A549 (cell line): ENCODE measurements at regions not wholly inside any gene's neighbourhood (a gene's known extent, or its start where the extent isn't known, plus 50 kb on each side); places are given as distances from the start of the nearest gene placed in this dataset.

Source experiments
- ATAC-seq, 2 experiments: fragments of 200-7000 bp in 1 of 2; fragments of >200 bp in 1 of 2; cut with Nextera tagmentation in 1 of 2; cut with Tn5 transposase in 1 of 2; 3 replicates each; pipeline versions ENCODE4 v1.8.0 to v1.9.1; 2018 to 2020; ENCODE audit warnings: mild to moderate bottlenecking in 1 of 2, moderate library complexity in 1 of 2
- CTCF ChIA-PET: fragments of 300-600 bp; sonication (Branson Sonifier 250); formaldehyde crosslinking; extraction: SDS; loops from one replicate; lab custom pipeline; 2021; ENCODE audit warnings: antibody characterized with exemption, inconsistent platforms; lab: Yijun Ruan, JAX
- POLR2A ChIA-PET: fragments of 350-600 bp; formaldehyde crosslinking; extraction: SDS; loops from one replicate; lab custom pipeline; 2021; ENCODE audit warnings: antibody characterized with exemption, inconsistent platforms; lab: Yijun Ruan, JAX
- DNase-seq, 2 experiments: peaks; one replicate each; pipeline versions ENCODE4 v3.0.0 to v3.0.0-alpha.2; 2011 to 2016; ENCODE audit warnings: low read depth in 1 of 2, low spot score in 1 of 2
- FAIRE-seq: peaks from 2 replicates; lab custom pipeline; 2011; peaks lifted over from hg19 to GRCh38; lab: Jason Lieb, UNC
- H3K27ac ChIP-seq, 2 experiments: fragments of >200 bp; sonication (Bioruptor Twin); formaldehyde crosslinking; 3 replicates each; pipeline ENCODE4 v1.5.1; 2016 to 2017
- H3K4me1 ChIP-seq: fragments of >200 bp; sonication (Bioruptor Twin); formaldehyde crosslinking; 3 replicates; pipeline ENCODE4 v1.6.1; 2016
- H3K4me2 ChIP-seq: fragments of >200 bp; sonication (Bioruptor Twin); formaldehyde crosslinking; 3 replicates; pipeline ENCODE4 v1.6.1; 2016
- H3K4me3 ChIP-seq: fragments of >200 bp; sonication (Bioruptor Twin); formaldehyde crosslinking; 3 replicates; pipeline ENCODE4 v1.5.1; 2016
- H3K9me3 ChIP-seq: fragments of >200 bp; sonication (Bioruptor Twin); formaldehyde crosslinking; 3 replicates; pipeline ENCODE4 v1.6.1; 2016
- CEBPB ChIP-seq, 2 experiments: fragments of >200 bp in 1 of 2; sonication (Bioruptor Twin) in 1 of 2; formaldehyde crosslinking in 1 of 2; IDR thresholded peaks; 2 replicates each; pipeline ENCODE4 v1.6.1; 2012 to 2016
- CHD2 ChIP-seq: fragments of 150-350 bp; IDR thresholded peaks from 2 replicates; pipeline ENCODE4 v1.6.1; 2014; ENCODE audit warnings: low read length; ENCODE audit not compliant: partially characterized antibody
- EHMT2 ChIP-seq: fragments of 200-600 bp; sonication (generic); IDR thresholded peaks from 2 replicates; pipeline ENCODE4 v1.6.1; 2016; ENCODE audit warnings: antibody characterized with exemption, low read depth, mild to moderate bottlenecking, moderate library complexity
- EP300 ChIP-seq, 2 experiments: fragments of >200 bp; sonication (Bioruptor Twin); formaldehyde crosslinking; IDR thresholded peaks; 2 replicates in 1 of 2; 3 replicates in 1 of 2; pipeline ENCODE4 v1.6.1; 2016 to 2017
- ESRRA ChIP-seq: fragments of 150-350 bp; IDR thresholded peaks from 2 replicates; pipeline ENCODE4 v1.6.1; 2014; ENCODE audit warnings: mild to moderate bottlenecking, low read length, borderline replicate concordance
- FOSB ChIP-seq: fragments of 250-450 bp; sonication (Bioruptor Pico); IDR thresholded peaks from 2 replicates; pipeline ENCODE4 v1.5.0; 2020; ENCODE audit warnings: mild to moderate bottlenecking, moderate library complexity
- FOXS1 ChIP-seq: fragments of 250-450 bp; sonication (Bioruptor Pico); IDR thresholded peaks from 2 replicates; pipeline ENCODE4 v1.5.0; 2020; ENCODE audit warnings: mild to moderate bottlenecking, moderate library complexity
- GATA3 ChIP-seq: IDR thresholded peaks from 2 replicates; pipeline ENCODE4 v1.6.1; 2012; ENCODE audit warnings: borderline replicate concordance
- HOXB13 ChIP-seq: fragments of 250-450 bp; sonication (Bioruptor Pico); IDR thresholded peaks from 2 replicates; pipeline ENCODE4 v1.5.0; 2020; ENCODE audit warnings: low read depth, mild to moderate bottlenecking, moderate library complexity
- MAFK ChIP-seq: fragments of 450-650 bp; IDR thresholded peaks from 2 replicates; pipeline ENCODE4 v1.6.1; 2014; ENCODE audit not compliant: partially characterized antibody
- MAZ ChIP-seq: fragments of 150-350 bp; IDR thresholded peaks from 2 replicates; pipeline ENCODE4 v1.6.1; 2014; ENCODE audit warnings: antibody characterized with exemption, low read depth, low read length, borderline replicate concordance
- NR3C1 ChIP-seq: fragments of >200 bp; sonication (Bioruptor Twin); formaldehyde crosslinking; IDR thresholded peaks from 3 replicates; pipeline ENCODE4 v1.6.1; 2017
- PHF8 ChIP-seq: fragments of 200-600 bp; sonication (generic); IDR thresholded peaks from 2 replicates; pipeline ENCODE4 v1.6.1; 2016; ENCODE audit warnings: low read depth, mild to moderate bottlenecking, antibody characterized with exemption, moderate library complexity, borderline replicate concordance
- RARB ChIP-seq: fragments of 250-450 bp; sonication (Bioruptor Pico); IDR thresholded peaks from 2 replicates; pipeline ENCODE4 v1.8.0; 2021; ENCODE audit warnings: mild to moderate bottlenecking, moderate library complexity
- RCOR1 ChIP-seq: fragments of 150-350 bp; IDR thresholded peaks from 2 replicates; pipeline ENCODE4 v1.6.1; 2014; ENCODE audit warnings: antibody characterized with exemption, low read length, low read depth
- RFX5 ChIP-seq: fragments of 450-650 bp; IDR thresholded peaks from 2 replicates; pipeline ENCODE4 v1.7.1; 2014; ENCODE audit warnings: antibody characterized with exemption, mild to moderate bottlenecking, moderate library complexity
- SMC3 ChIP-seq: fragments of >200 bp; sonication (Bioruptor Twin); formaldehyde crosslinking; IDR thresholded peaks from 3 replicates; pipeline ENCODE4 v1.6.1; 2018; ENCODE audit warnings: inconsistent platforms
- SREBF2 ChIP-seq: fragments of 450-650 bp; IDR thresholded peaks from 2 replicates; pipeline ENCODE4 v1.6.1; 2014; ENCODE audit warnings: mild to moderate bottlenecking, moderate library complexity
- TP53 ChIP-seq: fragments of 250-450 bp; sonication (Bioruptor Pico); IDR thresholded peaks from 2 replicates; pipeline ENCODE4 v1.5.0; 2021; ENCODE audit warnings: mild to moderate bottlenecking, moderate library complexity
- ZC3H11A ChIP-seq: fragments of 450-650 bp; IDR thresholded peaks from 2 replicates; pipeline ENCODE4 v1.6.1; 2014; ENCODE audit warnings: antibody characterized with exemption, mild to moderate bottlenecking
- ZFP36 ChIP-seq: fragments of 450-650 bp; IDR thresholded peaks from 2 replicates; pipeline ENCODE4 v1.6.1; 2014; ENCODE audit warnings: borderline replicate concordance; ENCODE audit not compliant: partially characterized antibody
- WGBS: methylation state at CpG from one replicate; pipeline ENCODE4 v1.1.6; 2017; ENCODE audit errors: missing lambda C conversion rate; 5-methylcytosine and 5-hydroxymethylcytosine counted together
- TF ChIP-seq, protein P1 (sequence below): IDR thresholded peaks from 2 replicates; pipeline ENCODE4 v1.6.1; 2012
- TF ChIP-seq, protein P2 (sequence below): fragments of >200 bp; sonication (Bioruptor Twin); formaldehyde crosslinking; IDR thresholded peaks from 3 replicates; pipeline ENCODE4 v1.5.1; 2016
- TF ChIP-seq, protein P3 (sequence below): fragments of >200 bp; sonication (Bioruptor Twin); formaldehyde crosslinking; IDR thresholded peaks from 3 replicates; pipeline ENCODE4 v1.6.1; 2016
- TF ChIP-seq, protein P4 (sequence below): IDR thresholded peaks from 2 replicates; pipeline ENCODE4 v1.6.1; 2012; ENCODE audit warnings: low read depth, borderline replicate concordance
- TF ChIP-seq, protein P5 (sequence below): fragments of 450-650 bp; IDR thresholded peaks from 2 replicates; pipeline ENCODE4 v1.6.1; 2014; ENCODE audit warnings: antibody characterized with exemption
- TF ChIP-seq, protein P6 (sequence below): fragments of 250-450 bp; sonication (Bioruptor Pico); IDR thresholded peaks from 2 replicates; pipeline ENCODE4 v1.5.0; 2021; ENCODE audit warnings: mild to moderate bottlenecking, moderate library complexity, borderline replicate concordance
- TF ChIP-seq, protein P7 (sequence below): IDR thresholded peaks from 2 replicates; pipeline ENCODE4 v1.6.1; 2012

DNA sequence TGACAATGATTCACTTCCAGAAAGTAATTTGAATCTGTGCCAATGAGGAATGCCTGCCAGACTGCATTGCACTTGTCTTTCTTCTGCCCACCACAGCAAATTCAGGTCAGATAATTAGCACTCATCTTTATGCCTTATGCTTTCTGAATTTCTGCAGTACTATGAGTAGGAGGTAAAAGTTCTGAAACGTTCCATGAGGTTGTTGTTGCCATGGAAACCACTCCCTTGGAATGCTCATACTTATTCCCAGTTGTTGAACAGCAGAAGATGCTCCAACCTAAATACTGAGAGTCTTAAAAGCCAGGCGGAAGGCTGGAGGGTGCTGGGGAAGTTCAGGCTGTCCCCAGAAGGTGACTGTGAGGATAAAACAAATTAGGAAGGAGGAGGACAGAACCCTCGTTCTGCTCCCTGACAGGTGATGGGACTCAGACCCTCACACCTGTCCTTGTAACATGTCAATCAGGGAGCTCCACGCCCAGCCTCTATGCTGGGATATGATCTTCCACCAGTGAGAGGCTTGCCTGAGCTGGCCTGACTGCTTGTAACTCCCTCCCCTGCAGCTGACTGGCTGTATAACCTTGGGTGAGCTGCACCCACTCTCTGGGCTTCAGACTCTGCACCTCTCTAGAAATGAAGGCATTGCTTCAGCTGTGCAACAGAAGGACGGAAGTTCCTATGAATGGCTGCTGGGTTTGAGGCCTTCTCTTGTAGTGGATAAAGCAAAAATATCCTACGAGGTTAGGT is 554.3 kb upstream of the MGMT start:
- ATAC-seq (no peak), FAIRE-seq (no peak), DNase-seq (no peak)
- WGBS = 17% methylated on average over 6 of the region's 6 CpGs
- H3K4me3 ChIP-seq = no peak overlapping the region
- no peak overlapping the region for H3K4me2 ChIP-seq
- no peak overlapping the region for H3K27ac ChIP-seq
- no peaks in the 10 kb centered on the region for H3K9me3 ChIP-seq
- CTCF ChIA-PET = no interaction called here
- TF ChIP-seq SMC3 (no peak), RARB (no peak), RCOR1 (no peak), SREBF2 (no peak), RFX5 (no peak), GATA3 (no peak), CHD2 (no peak), MAZ (no peak), EHMT2 (no peak), PHF8 (no peak), FOSB (CRISPR knock-in tag) (no peak), FOXS1 (CRISPR knock-in tag) (no peak), ESRRA (no peak)
- TF ChIP-seq, protein P1, sequence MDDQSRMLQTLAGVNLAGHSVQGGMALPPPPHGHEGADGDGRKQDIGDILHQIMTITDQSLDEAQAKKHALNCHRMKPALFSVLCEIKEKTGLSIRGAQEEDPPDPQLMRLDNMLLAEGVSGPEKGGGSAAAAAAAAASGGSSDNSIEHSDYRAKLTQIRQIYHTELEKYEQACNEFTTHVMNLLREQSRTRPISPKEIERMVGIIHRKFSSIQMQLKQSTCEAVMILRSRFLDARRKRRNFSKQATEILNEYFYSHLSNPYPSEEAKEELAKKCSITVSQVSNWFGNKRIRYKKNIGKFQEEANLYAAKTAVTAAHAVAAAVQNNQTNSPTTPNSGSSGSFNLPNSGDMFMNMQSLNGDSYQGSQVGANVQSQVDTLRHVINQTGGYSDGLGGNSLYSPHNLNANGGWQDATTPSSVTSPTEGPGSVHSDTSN = no peak
- TF ChIP-seq, protein P2, sequence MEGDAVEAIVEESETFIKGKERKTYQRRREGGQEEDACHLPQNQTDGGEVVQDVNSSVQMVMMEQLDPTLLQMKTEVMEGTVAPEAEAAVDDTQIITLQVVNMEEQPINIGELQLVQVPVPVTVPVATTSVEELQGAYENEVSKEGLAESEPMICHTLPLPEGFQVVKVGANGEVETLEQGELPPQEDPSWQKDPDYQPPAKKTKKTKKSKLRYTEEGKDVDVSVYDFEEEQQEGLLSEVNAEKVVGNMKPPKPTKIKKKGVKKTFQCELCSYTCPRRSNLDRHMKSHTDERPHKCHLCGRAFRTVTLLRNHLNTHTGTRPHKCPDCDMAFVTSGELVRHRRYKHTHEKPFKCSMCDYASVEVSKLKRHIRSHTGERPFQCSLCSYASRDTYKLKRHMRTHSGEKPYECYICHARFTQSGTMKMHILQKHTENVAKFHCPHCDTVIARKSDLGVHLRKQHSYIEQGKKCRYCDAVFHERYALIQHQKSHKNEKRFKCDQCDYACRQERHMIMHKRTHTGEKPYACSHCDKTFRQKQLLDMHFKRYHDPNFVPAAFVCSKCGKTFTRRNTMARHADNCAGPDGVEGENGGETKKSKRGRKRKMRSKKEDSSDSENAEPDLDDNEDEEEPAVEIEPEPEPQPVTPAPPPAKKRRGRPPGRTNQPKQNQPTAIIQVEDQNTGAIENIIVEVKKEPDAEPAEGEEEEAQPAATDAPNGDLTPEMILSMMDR = no peak
- TF ChIP-seq, protein P3, sequence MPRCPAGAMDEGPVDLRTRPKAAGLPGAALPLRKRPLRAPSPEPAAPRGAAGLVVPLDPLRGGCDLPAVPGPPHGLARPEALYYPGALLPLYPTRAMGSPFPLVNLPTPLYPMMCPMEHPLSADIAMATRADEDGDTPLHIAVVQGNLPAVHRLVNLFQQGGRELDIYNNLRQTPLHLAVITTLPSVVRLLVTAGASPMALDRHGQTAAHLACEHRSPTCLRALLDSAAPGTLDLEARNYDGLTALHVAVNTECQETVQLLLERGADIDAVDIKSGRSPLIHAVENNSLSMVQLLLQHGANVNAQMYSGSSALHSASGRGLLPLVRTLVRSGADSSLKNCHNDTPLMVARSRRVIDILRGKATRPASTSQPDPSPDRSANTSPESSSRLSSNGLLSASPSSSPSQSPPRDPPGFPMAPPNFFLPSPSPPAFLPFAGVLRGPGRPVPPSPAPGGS = no peak
- TF ChIP-seq, protein P4, sequence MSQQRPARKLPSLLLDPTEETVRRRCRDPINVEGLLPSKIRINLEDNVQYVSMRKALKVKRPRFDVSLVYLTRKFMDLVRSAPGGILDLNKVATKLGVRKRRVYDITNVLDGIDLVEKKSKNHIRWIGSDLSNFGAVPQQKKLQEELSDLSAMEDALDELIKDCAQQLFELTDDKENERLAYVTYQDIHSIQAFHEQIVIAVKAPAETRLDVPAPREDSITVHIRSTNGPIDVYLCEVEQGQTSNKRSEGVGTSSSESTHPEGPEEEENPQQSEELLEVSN = no peak
- TF ChIP-seq, protein P5, sequence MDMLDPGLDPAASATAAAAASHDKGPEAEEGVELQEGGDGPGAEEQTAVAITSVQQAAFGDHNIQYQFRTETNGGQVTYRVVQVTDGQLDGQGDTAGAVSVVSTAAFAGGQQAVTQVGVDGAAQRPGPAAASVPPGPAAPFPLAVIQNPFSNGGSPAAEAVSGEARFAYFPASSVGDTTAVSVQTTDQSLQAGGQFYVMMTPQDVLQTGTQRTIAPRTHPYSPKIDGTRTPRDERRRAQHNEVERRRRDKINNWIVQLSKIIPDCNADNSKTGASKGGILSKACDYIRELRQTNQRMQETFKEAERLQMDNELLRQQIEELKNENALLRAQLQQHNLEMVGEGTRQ = no peak
- TF ChIP-seq, all 56 proteins: peak for 0
- H3K4me1 ChIP-seq = no peaks in the 10 kb centered on the region
- POLR2A ChIA-PET = no interaction called here

DNA sequence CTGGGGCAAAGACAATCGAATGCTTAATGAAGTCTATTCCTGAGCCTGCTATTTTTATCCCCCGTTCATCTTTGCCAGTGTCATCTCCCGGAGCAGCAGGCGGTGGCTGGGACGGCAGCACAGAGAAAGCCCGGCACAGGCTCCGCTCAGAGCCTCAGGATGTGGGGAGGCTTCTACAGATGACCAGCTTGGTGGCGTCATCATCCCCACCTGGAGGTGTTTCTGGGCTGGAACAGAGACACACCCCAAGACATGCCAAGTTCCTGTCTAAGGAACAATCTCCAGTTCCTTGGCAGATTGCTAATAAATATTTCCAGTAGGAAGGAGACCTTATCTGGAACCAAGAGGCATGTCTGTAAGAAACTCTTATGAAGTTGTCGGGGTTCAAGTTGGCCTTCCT is 552.4 kb upstream of the MGMT start:
- POLR2A ChIA-PET = no interaction called here
- H3K27ac ChIP-seq = no peak overlapping the region
- FAIRE-seq (no peak), ATAC-seq (no peak), DNase-seq (no peak)
- CTCF ChIA-PET = no interaction called here
- no peak overlapping the region for H3K4me3 ChIP-seq
- no peaks in the 10 kb centered on the region for H3K4me1 ChIP-seq
- H3K9me3 ChIP-seq = no peaks in the 10 kb centered on the region
- 46% methylated on average over 8 of the region's 9 CpGs for WGBS
- no peak overlapping the region for H3K4me2 ChIP-seq
- TF ChIP-seq RARB = no peak
- TF ChIP-seq MAFK = no peak
- TF ChIP-seq, protein P2 = no peak
- no peak for TF ChIP-seq CEBPB (IDR thresholded peaks at IDR 0.05)
- no peak for TF ChIP-seq ZC3H11A
- TF ChIP-seq HOXB13 (CRISPR knock-in tag) = no peak
- TF ChIP-seq, protein P6, sequence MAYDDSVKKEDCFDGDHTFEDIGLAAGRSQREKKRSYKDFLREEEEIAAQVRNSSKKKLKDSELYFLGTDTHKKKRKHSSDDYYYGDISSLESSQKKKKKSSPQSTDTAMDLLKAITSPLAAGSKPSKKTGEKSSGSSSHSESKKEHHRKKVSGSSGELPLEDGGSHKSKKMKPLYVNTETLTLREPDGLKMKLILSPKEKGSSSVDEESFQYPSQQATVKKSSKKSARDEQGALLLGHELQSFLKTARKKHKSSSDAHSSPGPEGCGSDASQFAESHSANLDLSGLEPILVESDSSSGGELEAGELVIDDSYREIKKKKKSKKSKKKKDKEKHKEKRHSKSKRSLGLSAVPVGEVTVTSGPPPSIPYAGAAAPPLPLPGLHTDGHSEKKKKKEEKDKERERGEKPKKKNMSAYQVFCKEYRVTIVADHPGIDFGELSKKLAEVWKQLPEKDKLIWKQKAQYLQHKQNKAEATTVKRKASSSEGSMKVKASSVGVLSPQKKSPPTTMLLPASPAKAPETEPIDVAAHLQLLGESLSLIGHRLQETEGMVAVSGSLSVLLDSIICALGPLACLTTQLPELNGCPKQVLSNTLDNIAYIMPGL (CRISPR knock-in tag) = no peak
- no peak for TF ChIP-seq EP300 (IDR thresholded peaks at IDR 0.05)
- no peak for TF ChIP-seq TP53
- TF ChIP-seq NR3C1 = no peak
- TF ChIP-seq, protein P7, sequence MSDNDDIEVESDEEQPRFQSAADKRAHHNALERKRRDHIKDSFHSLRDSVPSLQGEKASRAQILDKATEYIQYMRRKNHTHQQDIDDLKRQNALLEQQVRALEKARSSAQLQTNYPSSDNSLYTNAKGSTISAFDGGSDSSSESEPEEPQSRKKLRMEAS = no peak
- TF ChIP-seq SREBF2 = no peak
- TF ChIP-seq ZFP36 = no peak
- no peak for TF ChIP-seq RFX5
